HG03469 (cell line): ENCODE measurements at regions not wholly inside any gene's neighbourhood (a gene's known extent, or its start where the extent isn't known, plus 50 kb on each side); places are given as distances from the start of the nearest gene placed in this dataset.

Experiments
- ATAC-seq: cut with Tn5 transposase; IDR thresholded peaks from one replicate; pipeline ENCODE4 v1.9.1; 2021; ENCODE audit warnings: mild to moderate bottlenecking, moderate library complexity, moderate number of reproducible peaks; ENCODE audit not compliant: unreplicated experiment

DNA sequence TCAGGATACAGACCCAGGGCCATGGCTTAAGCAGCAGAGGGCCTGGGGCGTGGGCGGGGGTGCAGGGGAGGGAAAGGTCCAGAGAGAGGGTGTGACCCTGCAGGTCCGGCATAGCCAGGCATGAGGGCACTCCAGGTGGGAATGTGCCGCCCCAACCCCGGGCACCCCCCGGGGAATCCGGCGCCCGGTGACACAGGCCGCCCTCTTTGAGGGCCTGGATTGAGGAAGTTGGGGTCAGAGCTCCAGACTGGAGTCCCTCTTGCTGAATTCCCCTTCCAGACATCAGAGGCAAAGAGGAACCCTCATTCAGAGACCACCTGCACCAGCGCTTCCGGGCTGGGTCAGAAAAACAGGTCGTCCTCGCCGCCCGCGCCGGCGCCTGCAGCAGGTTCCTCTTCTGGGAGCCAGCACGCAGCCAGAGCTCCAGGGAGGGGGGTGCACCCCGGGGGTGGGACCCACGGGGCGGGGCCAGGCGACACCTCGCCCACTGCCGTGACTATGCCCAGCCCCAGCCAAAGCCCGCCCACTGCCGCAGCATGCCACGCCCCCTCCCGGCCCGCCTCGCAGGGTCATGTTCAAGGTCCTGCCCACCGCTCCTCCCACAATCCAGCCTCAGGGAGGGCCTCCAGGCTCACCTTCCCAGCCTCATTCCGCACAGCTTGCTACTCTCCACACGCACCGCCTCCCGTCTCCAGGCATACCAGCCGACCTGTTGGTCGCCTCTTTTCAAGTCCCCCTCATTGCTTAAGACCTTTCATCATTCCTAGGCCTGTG is 98.3 kb upstream of the ID2 start:
- ATAC-seq: peak; percentile 71

GRCh38 chr2:8584174-8585066 is 97.4 kb upstream of the ID2 start:
- ATAC-seq: no peak

- no peak for ATAC-seq
Observed at GRCh38 chr2:8586457-8587051, 95.3 kb upstream of the ID2 start.

- ATAC-seq: no peak
Observed at GRCh38 chr2:8587251-8587791, 94.5 kb upstream of the ID2 start.

DNA sequence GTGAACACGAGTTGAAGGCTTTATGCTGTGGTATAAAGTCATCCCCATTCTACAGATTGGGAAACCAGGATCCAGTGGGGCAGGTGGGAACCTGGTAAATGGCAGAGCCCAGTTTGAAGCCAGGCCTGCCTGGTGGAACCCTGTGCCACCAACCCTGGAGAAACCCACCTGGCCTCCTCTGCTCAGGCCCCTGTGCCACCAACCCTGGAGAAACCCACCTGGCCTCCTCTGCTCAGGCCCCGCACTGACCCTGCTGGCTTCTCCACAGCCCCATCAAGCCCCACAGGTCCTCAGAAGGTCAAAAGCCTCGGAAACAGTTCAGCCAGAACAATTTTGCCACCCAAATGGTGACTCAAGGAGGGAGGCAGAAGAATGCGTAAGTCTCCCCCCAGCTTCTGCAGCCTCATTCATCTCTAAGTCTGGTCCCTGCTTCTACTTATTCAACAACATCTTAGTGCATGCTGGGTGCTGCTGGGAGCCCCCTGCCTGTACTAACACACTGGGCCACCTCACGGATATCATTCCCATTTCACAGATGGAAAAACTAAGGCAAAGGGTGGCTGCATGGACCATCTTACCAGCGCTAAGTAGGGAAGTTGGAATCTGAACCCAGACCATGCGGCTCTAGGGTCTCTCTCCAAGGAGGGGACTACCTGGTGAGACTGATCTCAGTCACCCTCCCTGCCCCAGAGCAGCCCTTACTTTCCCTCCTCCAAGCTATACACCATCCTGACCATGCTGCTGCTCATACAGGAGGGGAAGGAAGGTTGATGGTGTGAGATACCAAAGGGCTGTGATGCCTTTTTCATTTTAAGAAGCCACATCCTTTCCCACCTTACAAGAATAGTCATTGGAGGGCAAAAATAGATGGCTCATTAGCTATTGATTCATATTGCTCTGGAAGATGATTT is 93.7 kb upstream of the ID2 start:
- ATAC-seq: no peak

- no peak for ATAC-seq
Observed at GRCh38 chr2:8588831-8589191, 93.0 kb upstream of the ID2 start.

- no peak for ATAC-seq
Observed at GRCh38 chr2:8589721-8590120, 92.1 kb upstream of the ID2 start.

DNA sequence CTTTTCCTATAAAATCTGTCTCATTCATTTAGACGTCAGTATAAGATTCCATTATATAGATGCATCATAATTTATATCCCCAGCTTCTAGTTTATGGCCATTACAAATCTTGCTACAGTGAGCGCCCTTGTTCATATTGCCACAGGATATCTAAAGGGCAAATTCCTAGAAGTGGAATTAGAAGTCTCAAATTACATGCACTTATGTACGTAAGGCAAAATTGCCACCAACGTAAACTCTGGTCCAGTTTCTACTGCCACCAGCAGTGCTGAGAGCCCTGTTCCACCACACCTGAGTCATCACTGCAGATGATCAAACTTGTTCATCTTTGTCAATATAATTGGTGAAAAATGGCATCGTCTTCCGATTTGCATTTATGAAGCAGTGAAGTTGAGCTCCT is 90.9 kb upstream of the ID2 start:
- no peak for ATAC-seq

DNA sequence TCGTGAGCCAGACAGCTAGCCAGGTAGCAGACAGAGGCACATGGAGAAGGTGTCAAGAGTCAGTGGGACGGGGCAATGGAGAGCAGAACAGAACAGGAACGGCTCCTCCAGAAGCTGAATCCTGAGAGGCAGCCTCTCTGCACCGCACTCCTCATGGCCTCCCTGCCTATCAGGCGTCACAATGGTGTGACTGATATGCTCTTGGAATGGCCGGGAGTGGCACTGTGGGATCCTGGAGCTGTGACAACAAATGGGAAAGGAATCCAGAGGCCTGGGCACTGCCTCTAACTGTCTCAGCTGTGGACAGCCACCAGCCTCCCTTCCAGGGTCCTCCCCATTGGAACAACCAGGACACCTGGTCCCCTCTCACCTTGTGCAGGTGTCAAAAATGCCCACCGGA is 89.1 kb upstream of the ID2 start:
- ATAC-seq: no peak

DNA sequence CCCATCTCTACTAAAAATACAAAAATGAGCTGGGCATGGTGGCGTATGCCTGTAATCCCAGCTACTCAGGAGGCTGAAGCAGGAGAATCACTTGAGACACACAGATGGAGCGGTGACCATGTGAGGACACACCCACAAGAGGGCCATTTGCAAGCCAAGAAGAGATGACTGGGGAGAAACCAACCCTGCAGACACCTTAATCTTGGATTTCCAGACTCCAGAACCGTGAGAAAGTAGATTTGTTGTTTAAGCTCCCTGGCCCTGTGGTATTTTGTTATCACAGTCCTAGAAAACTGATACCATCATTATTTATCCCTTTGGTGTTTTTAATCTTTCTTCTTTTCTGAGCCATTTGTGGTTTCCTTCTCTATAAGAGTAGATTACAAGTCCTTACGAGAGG is 88.6 kb upstream of the ID2 start:
- no peak for ATAC-seq

DNA sequence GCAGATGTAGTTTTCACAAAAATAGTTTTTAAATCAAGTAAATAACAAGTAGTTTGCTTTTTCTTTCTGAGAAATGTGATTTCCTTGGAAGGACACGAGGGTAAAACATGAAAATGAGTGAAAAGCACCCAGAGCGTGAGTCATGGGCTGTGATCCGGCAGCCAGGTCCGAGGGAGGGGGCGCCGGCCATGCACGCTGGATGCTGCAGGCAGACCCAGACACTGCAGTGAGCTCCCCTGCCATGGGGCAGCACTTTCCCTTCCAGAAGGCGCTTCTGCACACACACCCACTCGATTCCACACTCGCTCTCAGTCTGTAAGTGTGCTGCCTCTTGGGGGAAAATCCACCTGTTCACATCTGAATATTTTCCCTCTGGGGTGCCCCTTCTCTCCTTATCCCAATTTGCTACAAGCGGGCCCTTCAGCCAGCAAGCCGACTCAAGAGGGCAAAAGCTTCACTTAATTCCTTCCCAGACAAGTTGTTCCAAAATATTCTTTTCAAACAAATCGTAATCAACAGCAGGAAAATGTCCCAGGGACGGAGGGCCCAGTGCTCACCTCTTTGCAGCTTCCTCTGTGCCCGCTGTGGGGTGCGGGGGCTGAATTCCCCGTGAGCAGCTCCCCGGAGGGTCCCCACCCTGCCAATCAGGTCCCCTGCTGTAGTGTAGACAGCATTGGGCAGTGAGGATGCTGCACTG is 87.0 kb upstream of the ID2 start:
- no peak for ATAC-seq

GRCh38 chr2:8595428-8595805 is 86.4 kb upstream of the ID2 start:
- ATAC-seq: no peak

DNA sequence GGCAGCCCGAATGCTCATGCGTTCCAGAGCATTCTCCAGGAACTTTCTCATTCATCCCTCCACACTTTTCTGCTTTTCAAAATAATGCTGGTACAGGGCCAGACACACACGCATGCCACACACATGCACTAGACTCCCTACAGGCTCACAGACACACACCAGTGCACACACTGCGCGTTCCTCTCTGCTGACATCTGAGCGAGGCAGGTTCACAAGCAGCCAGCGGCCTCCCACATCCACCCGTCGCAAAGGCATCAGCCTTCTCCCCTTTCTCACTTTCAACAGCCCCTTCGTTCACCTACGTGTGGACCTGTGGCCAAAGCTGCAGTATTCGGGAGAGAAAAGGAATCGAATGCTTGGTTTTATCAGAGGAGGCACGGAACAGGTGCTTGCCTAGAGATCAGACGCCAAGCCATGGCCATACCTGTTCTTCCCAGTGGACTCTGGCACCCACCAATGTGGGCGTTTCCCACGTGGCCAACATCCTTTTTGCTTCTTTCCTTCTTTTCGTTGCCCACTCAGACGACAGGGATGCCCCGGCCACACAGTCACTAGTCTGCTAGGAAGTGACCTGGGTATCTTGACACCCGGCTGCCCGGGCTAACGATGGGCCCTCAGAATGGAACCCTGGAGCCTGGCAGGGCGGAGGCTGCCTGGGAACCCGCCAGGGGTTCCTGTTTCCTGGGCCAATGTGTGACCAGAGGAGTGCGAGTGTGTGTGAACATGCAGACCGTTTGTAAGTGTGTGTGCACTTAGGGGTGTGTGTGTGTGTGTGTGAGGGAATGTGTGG is 85.8 kb upstream of the ID2 start:
- ATAC-seq: no peak

- no peak for ATAC-seq
Observed at GRCh38 chr2:8597094-8597493, 84.8 kb upstream of the ID2 start.

- no peak for ATAC-seq
Observed at GRCh38 chr2:8597559-8598225, 84.2 kb upstream of the ID2 start.

DNA sequence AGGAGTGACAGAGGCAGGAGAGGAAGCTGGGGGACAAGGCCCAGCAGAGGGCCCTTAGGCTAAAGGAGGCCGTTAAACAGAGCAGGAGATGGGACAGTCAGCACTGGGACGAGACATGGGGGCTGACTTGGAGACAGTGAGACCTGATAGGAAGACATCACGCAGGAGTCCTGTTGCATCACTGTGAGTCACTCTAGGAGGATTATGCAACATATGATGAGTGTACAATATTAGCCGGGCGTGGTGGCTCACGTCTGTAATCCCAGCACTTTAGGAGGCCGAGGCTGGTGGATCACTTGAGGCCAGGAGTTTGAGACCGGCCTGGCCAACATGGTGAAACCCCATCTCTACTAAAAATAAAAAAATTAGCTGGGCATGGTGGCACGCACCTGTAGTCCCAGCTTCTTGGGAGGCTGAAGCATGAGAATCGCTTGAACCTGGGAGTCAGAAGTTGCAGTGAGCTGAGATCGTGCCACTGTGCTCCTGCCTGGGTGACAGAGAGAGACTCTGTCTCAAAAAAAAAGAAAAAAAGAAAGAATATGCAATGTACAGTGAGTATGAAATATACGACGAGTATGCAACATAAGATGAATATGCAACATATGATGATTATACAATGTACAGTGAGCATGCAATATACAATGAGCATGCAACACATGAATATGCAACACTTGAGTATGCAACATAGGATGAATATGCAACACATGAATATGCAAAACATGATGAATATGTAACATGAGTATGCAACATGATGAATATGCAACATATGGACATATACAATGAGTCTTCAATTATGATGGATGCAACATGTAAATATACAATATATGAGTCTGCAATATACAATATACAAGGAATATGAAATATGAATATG is 83.3 kb upstream of the ID2 start:
- ATAC-seq: no peak

DNA sequence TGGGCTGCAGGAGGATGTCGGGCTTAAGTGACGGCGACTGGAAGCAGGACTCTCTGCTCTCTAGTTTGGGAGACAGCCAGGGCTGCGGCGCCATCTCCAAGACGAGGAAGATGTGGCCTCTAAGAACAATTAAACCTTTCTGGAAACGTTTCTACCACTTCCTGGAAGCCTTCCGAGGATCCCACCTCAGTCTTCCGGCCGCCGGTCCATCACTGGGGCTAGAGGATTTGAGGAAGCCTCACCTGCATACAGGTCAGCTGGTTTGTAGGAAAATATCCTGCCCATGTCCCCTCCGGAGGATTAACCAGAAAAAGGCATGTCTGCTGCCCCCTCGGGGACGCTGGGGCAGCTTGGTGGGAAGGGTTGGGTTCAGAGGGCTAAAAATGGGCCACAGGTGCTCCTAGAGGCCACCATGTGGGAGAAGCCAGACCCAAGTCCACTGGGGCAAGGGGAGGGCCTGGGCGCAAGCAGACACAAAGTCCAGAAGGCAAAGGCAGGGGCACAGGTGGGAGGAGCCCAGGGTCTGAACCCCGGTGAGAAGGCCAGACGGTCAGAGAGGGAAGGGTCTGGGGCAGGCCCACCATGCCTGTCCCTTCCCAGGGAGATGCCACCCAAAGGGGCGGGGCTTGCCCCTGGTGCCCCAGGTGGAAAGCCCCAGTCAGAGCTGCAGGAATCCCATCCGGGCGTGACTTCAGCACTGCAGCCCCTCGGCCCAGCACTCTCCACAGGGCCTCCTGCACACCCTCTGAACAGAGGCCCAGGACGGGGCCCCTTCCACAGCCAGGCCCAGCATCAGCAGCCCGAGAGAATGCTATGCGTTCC is 82.2 kb upstream of the ID2 start:
- no peak for ATAC-seq
